ENCODE measurements at regions not wholly inside any gene's neighbourhood (a gene's known extent, or its start where the extent isn't known, plus 50 kb on each side); places are given as distances from the start of the nearest gene placed in this dataset.

DNA sequence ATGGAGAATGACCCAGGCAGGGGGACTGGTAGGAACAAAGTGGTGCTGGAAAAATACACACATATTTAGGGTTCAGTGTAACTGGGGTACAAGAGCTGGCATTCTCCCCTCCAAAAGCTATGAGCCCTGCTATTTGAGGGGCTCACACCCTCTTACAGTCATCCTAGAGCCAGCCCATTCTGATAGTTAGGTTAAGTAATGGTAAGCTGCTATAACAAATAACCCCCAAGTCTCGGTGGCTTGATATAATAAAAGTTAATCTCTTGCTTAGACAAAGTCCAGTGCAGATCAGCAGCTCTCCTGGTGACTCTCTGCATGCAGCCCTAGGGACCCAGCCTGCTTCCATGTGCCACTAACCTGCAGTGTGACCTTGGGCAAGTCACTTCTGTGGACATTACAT lies 234.9 kb upstream of the HES1 start:
- TF ChIP-seq ZNF274 (IDR thresholded peaks at IDR 0.05; ENCODE audit: low read depth, low read length) (no peak), CTCF (IDR thresholded peaks at IDR 0.05 in 2 of 3, conservative IDR thresholded peaks at IDR 0.05 in 1 of 3; ENCODE audit: borderline replicate concordance in 1 of 3, insufficient read depth in 1 of 3, low read depth in 2 of 3, low read length in 2 of 3) (no peak), POLR2A (IDR thresholded peaks at IDR 0.05; ENCODE audit: borderline replicate concordance, extremely low read depth, insufficient read depth, insufficient read length) (no peak), JUND (IDR thresholded peaks at IDR 0.05) (no peak), EZH2 (IDR thresholded peaks at IDR 0.05) (no peak), POLR2AphosphoS5 (IDR thresholded peaks at IDR 0.05; ENCODE audit: low read depth, low read length) (no peak), SP1 (IDR thresholded peaks at IDR 0.05; ENCODE audit: low read depth) (no peak), EZH2phosphoT487 (IDR thresholded peaks at IDR 0.05; ENCODE audit: borderline replicate concordance) (no peak), SRF (IDR thresholded peaks at IDR 0.05; ENCODE audit: low read depth) (no peak), CEBPB (IDR thresholded peaks at IDR 0.05; ENCODE audit: low read depth) (no peak), EGR1 (IDR thresholded peaks at IDR 0.05; ENCODE audit: low read depth) (no peak)
- TF ChIP-seq, protein P1, sequence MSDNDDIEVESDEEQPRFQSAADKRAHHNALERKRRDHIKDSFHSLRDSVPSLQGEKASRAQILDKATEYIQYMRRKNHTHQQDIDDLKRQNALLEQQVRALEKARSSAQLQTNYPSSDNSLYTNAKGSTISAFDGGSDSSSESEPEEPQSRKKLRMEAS (IDR thresholded peaks at IDR 0.05) = no peak
